Stomach (tissue), 8 donors: ENCODE measurements at regions not wholly inside any gene's neighbourhood (a gene's known extent, or its start where the extent isn't known, plus 50 kb on each side); places are given as distances from the start of the nearest gene placed in this dataset.

ENCODE experiments used
- DNase-seq, 2 donors: peaks; one replicate each; pipeline versions ENCODE4 v3.0.0 to v3.0.0-alpha.2; 2013 to 2019
- H3K27ac ChIP-seq, 5 donors: fragments of 200-600 bp in 4 of 5; sonication (generic) in 4 of 5; one replicate each; pipeline ENCODE4 v1.5.1; 2013 to 2019; ENCODE audit warnings: mild to moderate bottlenecking in 1 of 5, moderate library complexity in 1 of 5
- H3K27me3 ChIP-seq, 3 donors: fragments of 200-600 bp; sonication (generic); one replicate each; pipeline ENCODE4 v1.5.1; 2017 to 2019; ENCODE audit warnings: mixed run types in 1 of 3
- H3K36me3 ChIP-seq, 4 donors: fragments of 200-600 bp; sonication (generic); 1 replicate in 3 of 4; 2 replicates in 1 of 4; pipeline ENCODE4 v1.5.1; 2016 to 2019
- H3K4me1 ChIP-seq, 4 donors: fragments of 200-600 bp; sonication (generic); one replicate each; pipeline ENCODE4 v1.5.1; 2016 to 2019
- H3K4me3 ChIP-seq, 4 donors: fragments of 200-600 bp; sonication (generic) in 3 of 4; one replicate each; pipeline ENCODE4 v1.5.1; 2016 to 2019; ENCODE audit warnings: mild to moderate bottlenecking in 1 of 4
- H3K9me3 ChIP-seq, 4 donors: fragments of 200-600 bp; sonication (generic); one replicate each; pipeline ENCODE4 v1.5.1; 2016 to 2019
- EP300 ChIP-seq: sonication (generic); formaldehyde crosslinking; IDR thresholded peaks from one replicate; pipeline ENCODE4 v1.6.1; 2017; ENCODE audit warnings: antibody characterized with exemption
- POLR2A ChIP-seq, 4 donors: fragments of 450-650 bp; IDR thresholded peaks; one replicate each; pipeline ENCODE4 v1.6.1; 2016; ENCODE audit warnings: antibody characterized with exemption in 4 of 4, control low read depth in 2 of 4, mild to moderate bottlenecking in 1 of 4, moderate library complexity in 1 of 4
- POLR2AphosphoS5 ChIP-seq, 3 donors: sonication (generic); formaldehyde crosslinking; IDR thresholded peaks; one replicate each; pipeline ENCODE4 v1.6.1; 2016; ENCODE audit warnings: antibody characterized with exemption in 3 of 3
- WGBS, 5 donors: extraction: QIAGEN DNeasy Blood & Tissue Kit in 3 of 5; methylation state at CpG; one replicate each; pipeline versions ENCODE4 v1.1.5 to v1.1.7; 2013 to 2018; 5-methylcytosine and 5-hydroxymethylcytosine counted together
- intact Hi-C: fragments of 100-400 bp; cut with DNase I; formaldehyde crosslinking; loops from one replicate; pipeline ENCODE4 v1.15.1; 2023; ENCODE audit warnings: low total_unique reads
- TF ChIP-seq, protein P1 (sequence below), 7 experiments: fragments of 450-650 bp in 4 of 7; fragments of 200-600 bp in 3 of 7; sonication (generic) in 3 of 7; IDR thresholded peaks; one replicate each; pipeline ENCODE4 v1.5.1; 2016 to 2019; ENCODE audit warnings: antibody characterized with exemption in 7 of 7, control low read depth in 2 of 7, mild to moderate bottlenecking in 1 of 7
- donor health status: healthy with polysubstance abuse.
- donor health status: Bipolar disorder and iron deficiency.
- donor health status: healthy.

DNA sequence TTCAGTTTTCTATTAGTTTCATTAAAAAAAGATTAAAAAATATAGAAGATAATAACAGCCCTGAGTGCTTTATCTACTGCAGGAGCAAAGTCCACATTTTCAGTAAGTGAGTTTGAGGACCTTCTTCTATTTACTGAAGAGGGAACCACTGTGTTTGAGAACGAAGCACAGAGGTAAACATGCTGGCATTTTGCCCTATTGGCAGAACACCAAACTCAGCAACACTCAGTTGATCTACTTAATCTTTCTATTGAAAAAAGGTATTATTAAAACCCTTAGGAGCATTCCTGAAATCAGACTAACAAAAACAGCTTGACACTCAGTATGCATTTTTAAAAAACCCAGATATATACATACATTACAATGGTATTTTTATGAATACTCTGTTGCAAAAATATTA lies 1496.7 kb downstream of the TECRL start:
- DNase-seq = peak in 1 of 2 donors; percentile 7
- no peaks in the 10 kb centered on the region for H3K27me3 ChIP-seq
- WGBS, 5 donors = 3 to 11% (median 9%) methylated on average over 1 of the region's 1 CpG
- no peaks in the 10 kb centered on the region for H3K36me3 ChIP-seq
- no peaks in the 10 kb centered on the region for H3K4me1 ChIP-seq
- no peak for TF ChIP-seq POLR2A (IDR thresholded peaks at IDR 0.05)
- no peak for TF ChIP-seq POLR2AphosphoS5 (IDR thresholded peaks at IDR 0.05)
- no peak for TF ChIP-seq EP300
- TF ChIP-seq, protein P1, sequence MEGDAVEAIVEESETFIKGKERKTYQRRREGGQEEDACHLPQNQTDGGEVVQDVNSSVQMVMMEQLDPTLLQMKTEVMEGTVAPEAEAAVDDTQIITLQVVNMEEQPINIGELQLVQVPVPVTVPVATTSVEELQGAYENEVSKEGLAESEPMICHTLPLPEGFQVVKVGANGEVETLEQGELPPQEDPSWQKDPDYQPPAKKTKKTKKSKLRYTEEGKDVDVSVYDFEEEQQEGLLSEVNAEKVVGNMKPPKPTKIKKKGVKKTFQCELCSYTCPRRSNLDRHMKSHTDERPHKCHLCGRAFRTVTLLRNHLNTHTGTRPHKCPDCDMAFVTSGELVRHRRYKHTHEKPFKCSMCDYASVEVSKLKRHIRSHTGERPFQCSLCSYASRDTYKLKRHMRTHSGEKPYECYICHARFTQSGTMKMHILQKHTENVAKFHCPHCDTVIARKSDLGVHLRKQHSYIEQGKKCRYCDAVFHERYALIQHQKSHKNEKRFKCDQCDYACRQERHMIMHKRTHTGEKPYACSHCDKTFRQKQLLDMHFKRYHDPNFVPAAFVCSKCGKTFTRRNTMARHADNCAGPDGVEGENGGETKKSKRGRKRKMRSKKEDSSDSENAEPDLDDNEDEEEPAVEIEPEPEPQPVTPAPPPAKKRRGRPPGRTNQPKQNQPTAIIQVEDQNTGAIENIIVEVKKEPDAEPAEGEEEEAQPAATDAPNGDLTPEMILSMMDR (IDR thresholded peaks at IDR 0.05) = no peak
- no peak overlapping the region for H3K27ac ChIP-seq
- no peaks in the 10 kb centered on the region for H3K9me3 ChIP-seq
- H3K4me3 ChIP-seq = no peak overlapping the region
- intact Hi-C loops = no loop called here

DNA sequence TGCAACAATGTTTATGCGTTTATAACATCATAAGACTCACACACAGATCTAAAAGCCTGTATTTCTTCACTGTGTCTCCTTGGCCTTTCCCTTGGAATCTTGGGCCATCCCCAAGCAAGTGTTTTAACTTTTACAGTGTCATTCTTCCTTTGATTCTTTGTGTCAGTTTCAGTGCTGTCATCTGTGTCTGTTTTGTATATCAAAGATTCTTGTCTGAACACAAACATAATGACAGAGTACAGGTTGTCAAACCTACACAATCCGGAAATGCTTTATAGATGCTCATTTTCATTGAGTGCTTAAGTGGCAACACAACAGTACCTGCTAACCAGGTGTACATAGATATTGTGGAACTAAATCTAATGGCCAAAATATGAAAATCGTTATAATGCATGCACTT lies 1500.0 kb downstream of the TECRL start:
- H3K4me1 ChIP-seq = no peaks in the 10 kb centered on the region
- TF ChIP-seq POLR2A (IDR thresholded peaks at IDR 0.05) (no peak), EP300 (no peak)
- WGBS, 5 donors = 77 to 81% (median 78%) methylated on average over 3 of the region's 3 CpGs
- no peak overlapping the region for H3K27ac ChIP-seq
- H3K9me3 ChIP-seq = no peaks in the 10 kb centered on the region
- no peaks in the 10 kb centered on the region for H3K27me3 ChIP-seq
- H3K4me3 ChIP-seq = no peak overlapping the region
- no peak for DNase-seq
- intact Hi-C loops = no loop called here
- H3K36me3 ChIP-seq = no peaks in the 10 kb centered on the region

DNA sequence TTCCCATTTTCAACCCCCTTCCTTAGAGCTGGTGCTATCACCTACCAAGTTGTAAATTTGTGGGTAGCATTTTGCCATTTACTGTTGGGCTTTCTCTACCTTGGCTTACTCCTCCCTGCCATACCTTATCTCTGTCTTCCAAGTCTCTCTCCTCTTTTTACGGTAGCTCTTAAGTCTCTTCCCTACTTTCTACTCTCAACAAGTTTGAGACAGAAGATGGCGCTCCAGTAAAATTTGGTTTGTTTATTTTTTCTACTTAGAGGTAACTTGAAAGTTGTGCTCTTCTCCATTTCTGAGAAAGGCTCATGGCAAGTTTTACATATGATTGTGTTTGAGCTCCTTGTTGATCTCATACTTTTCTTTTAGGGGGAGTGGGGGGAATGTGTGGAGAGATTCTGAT lies 1508.1 kb downstream of the TECRL start:
- 79 to 89% (median 81%) methylated on average over 2 of the region's 2 CpGs for WGBS, 5 donors
- DNase-seq = no peak
- Histone ChIP-seq H3K27me3 (no peaks in the 10 kb centered on the region), H3K27ac (no peak overlapping the region), H3K9me3 (peaks cover 0 to 26% (median 14%) of the 10 kb centered on the region in 4 donors), H3K4me1 (no peaks in the 10 kb centered on the region), H3K4me3 (no peak overlapping the region), H3K36me3 (no peaks in the 10 kb centered on the region)
- intact Hi-C loops = no loop called here
- TF ChIP-seq, protein P1 (IDR thresholded peaks at IDR 0.05) = no peak
- TF ChIP-seq EP300 (no peak), POLR2A (IDR thresholded peaks at IDR 0.05) (no peak), POLR2AphosphoS5 (IDR thresholded peaks at IDR 0.05) (no peak)

DNA sequence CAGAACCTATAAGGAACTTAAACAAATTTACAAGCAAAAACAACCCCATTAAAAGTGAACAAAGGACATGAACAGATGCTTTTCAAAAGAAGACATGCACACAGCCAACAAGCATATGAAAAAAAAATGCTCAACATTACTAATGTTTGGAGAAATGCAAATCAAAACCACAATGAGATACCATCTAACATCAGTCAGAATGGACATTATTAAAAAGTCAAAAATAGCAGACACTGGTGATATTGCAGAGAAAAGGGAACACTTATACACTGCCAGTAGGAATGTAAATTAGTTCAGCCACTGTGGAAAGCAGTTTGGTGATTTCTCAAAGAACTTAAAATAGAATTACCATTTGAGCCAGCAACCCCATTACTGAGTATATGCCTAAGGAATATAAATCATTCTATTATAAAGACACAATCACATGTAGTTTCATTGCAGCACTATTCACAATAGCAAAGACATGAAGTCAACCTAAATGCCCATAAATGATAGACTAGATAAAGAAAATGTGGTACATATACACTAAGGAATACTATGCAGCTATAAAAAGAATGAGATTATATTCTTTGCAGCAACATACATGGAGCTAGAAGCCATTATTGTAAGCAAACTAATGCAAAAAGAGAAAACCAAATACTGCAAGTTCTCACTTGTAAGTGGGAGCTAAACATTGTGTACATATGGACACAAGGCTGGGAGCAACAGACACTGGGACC lies 1509.4 kb downstream of the TECRL start:
- no peak overlapping the region for H3K27ac ChIP-seq
- TF ChIP-seq EP300 = no peak
- TF ChIP-seq, protein P1 (IDR thresholded peaks at IDR 0.05) = no peak
- TF ChIP-seq POLR2AphosphoS5 (IDR thresholded peaks at IDR 0.05) = no peak
- TF ChIP-seq POLR2A (IDR thresholded peaks at IDR 0.05) = no peak
- peaks cover 0 to 26% (median 14%) of the 10 kb centered on the region in 4 donors for H3K9me3 ChIP-seq
- H3K36me3 ChIP-seq = no peaks in the 10 kb centered on the region
- no peak for DNase-seq
- intact Hi-C loops = no loop called here
- H3K4me3 ChIP-seq = no peak overlapping the region
- no peaks in the 10 kb centered on the region for H3K4me1 ChIP-seq
- H3K27me3 ChIP-seq = no peaks in the 10 kb centered on the region

DNA sequence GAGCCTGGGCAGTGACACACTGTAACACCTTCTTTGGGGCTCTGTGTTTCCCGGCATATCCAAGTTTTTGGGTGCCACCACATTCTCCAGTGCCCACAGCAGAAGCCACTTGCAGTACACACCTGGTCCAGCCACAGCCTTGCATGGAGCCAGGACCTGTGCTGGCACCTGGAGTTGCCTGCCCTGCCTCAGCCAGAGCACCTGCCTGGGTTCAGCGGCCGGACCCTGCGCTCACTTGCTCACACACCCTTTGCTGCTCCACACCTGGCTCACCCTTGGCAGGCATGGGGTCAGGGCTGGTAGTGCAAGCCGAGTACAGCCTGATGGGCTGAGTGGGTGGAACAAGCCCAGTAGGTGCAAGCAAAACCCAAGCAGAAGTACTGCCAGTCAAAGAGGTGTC lies 1511.1 kb downstream of the TECRL start:
- WGBS, 5 donors = 79 to 93% (median 91%) methylated on average over 5 of the region's 5 CpGs
- H3K27ac ChIP-seq = no peak overlapping the region
- H3K36me3 ChIP-seq = no peaks in the 10 kb centered on the region
- H3K4me1 ChIP-seq = no peaks in the 10 kb centered on the region
- DNase-seq = no peak
- intact Hi-C loops = no loop called here
- H3K27me3 ChIP-seq = no peaks in the 10 kb centered on the region
- H3K9me3 ChIP-seq = peaks cover 0 to 29% (median 14%) of the 10 kb centered on the region in 4 donors
- TF ChIP-seq EP300 (no peak), POLR2A (IDR thresholded peaks at IDR 0.05) (no peak), POLR2AphosphoS5 (IDR thresholded peaks at IDR 0.05) (no peak)
- TF ChIP-seq, protein P1 (IDR thresholded peaks at IDR 0.05) = no peak
- no peak overlapping the region for H3K4me3 ChIP-seq
